ENCODE measurements at regions not wholly inside any gene's neighbourhood (a gene's known extent, or its start where the extent isn't known, plus 50 kb on each side); places are given as distances from the start of the nearest gene placed in this dataset.

GRCh38 chr13:87998081-87998480 lies 326.9 kb downstream of the SLITRK5 start:
- H3K27me3 Mint-ChIP-seq = no peaks in the 10 kb centered on the region
- peaks cover 6% of the 10 kb centered on the region for H3K9me3 Mint-ChIP-seq
- H3K36me3 Mint-ChIP-seq (ENCODE audit: low read depth) = no peaks in the 10 kb centered on the region
- ChIA-PET CTCF (no interaction called here), POLR2A (no interaction called here)
- ATAC-seq (ENCODE audit: low read depth) (no peak), DNase-seq (no peak)
- intact Hi-C loops (cut with micrococcal nuclease) = no loop called here
- TF ChIP-seq CTCF (IDR thresholded peaks at IDR 0.05) = no peak
- H3K4me1 Mint-ChIP-seq = no peaks in the 10 kb centered on the region
- no peak overlapping the region for H3K4me3 Mint-ChIP-seq
- H3K27ac Mint-ChIP-seq = no peak overlapping the region

GRCh38 chr13:87999240-87999700 lies 328.1 kb downstream of the SLITRK5 start:
- H3K27me3 Mint-ChIP-seq = no peaks in the 10 kb centered on the region
- H3K4me3 Mint-ChIP-seq = no peak overlapping the region
- no peak for TF ChIP-seq CTCF (IDR thresholded peaks at IDR 0.05)
- no peaks in the 10 kb centered on the region for H3K4me1 Mint-ChIP-seq
- ChIA-PET POLR2A (no interaction called here), CTCF (no interaction called here)
- H3K36me3 Mint-ChIP-seq (ENCODE audit: low read depth) = no peaks in the 10 kb centered on the region
- peaks cover 6% of the 10 kb centered on the region for H3K9me3 Mint-ChIP-seq
- no peak for DNase-seq
- no peak overlapping the region for H3K27ac Mint-ChIP-seq
- intact Hi-C loops (cut with micrococcal nuclease) = no loop called here
- ATAC-seq (ENCODE audit: low read depth) = no peak

- no peak overlapping the region for H3K27ac Mint-ChIP-seq
- intact Hi-C loops (cut with micrococcal nuclease) = no loop called here
- H3K27me3 Mint-ChIP-seq = no peaks in the 10 kb centered on the region
- CTCF ChIA-PET = no interaction called here
- H3K4me3 Mint-ChIP-seq = no peak overlapping the region
- no peak for TF ChIP-seq CTCF (IDR thresholded peaks at IDR 0.05)
- no peaks in the 10 kb centered on the region for H3K4me1 Mint-ChIP-seq
- ATAC-seq (ENCODE audit: low read depth) (no peak), DNase-seq (no peak)
- no peaks in the 10 kb centered on the region for H3K36me3 Mint-ChIP-seq (ENCODE audit: low read depth)
- peaks cover 6% of the 10 kb centered on the region for H3K9me3 Mint-ChIP-seq
- POLR2A ChIA-PET = no interaction called here
Observed at GRCh38 chr13:87999788-88000187, 328.6 kb downstream of the SLITRK5 start.

GRCh38 chr13:88000239-88000638 lies 329.1 kb downstream of the SLITRK5 start:
- CTCF ChIA-PET = no interaction called here
- no peaks in the 10 kb centered on the region for H3K27me3 Mint-ChIP-seq

GRCh38 chr13:88000787-88001186 lies 329.6 kb downstream of the SLITRK5 start:
- ChIA-PET CTCF (no interaction called here), POLR2A (no interaction called here)
- no peak for TF ChIP-seq CTCF (IDR thresholded peaks at IDR 0.05)
- Mint-ChIP-seq H3K4me1 (no peaks in the 10 kb centered on the region), H3K4me3 (no peak overlapping the region), H3K36me3 (ENCODE audit: low read depth) (no peaks in the 10 kb centered on the region), H3K9me3 (no peaks in the 10 kb centered on the region), H3K27me3 (no peaks in the 10 kb centered on the region), H3K27ac (no peak overlapping the region)
- intact Hi-C loops (cut with micrococcal nuclease) = no loop called here
- DNase-seq (no peak), ATAC-seq (ENCODE audit: low read depth) (no peak)

More at GRCh38 chr13:88000239-88000638, 329.1 kb downstream of the SLITRK5 start:
- POLR2A ChIA-PET = no interaction called here
- no peak for TF ChIP-seq CTCF (IDR thresholded peaks at IDR 0.05)
- ATAC-seq (ENCODE audit: low read depth) (no peak), DNase-seq (no peak)
- Mint-ChIP-seq H3K9me3 (peaks cover 3% of the 10 kb centered on the region), H3K4me3 (no peak overlapping the region), H3K36me3 (ENCODE audit: low read depth) (no peaks in the 10 kb centered on the region), H3K4me1 (no peaks in the 10 kb centered on the region), H3K27ac (no peak overlapping the region)
- intact Hi-C loops (cut with micrococcal nuclease) = no loop called here
